ENCODE measurements at regions not wholly inside any gene's neighbourhood (a gene's known extent, or its start where the extent isn't known, plus 50 kb on each side); places are given as distances from the start of the nearest gene placed in this dataset.

GRCh38 chr6:18564775-18565174 lies 177.6 kb downstream of the RNF144B start:
- Histone ChIP-seq H3K79me2 (ENCODE audit: control insufficient read depth, insufficient read depth, low read length) (no peaks in the 10 kb centered on the region), H3K4me1 (ENCODE audit: control insufficient read depth, extremely low read depth, insufficient read depth, low read length) (no peaks in the 10 kb centered on the region), H3K36me3 (ENCODE audit: control insufficient read depth in 2 of 2, extremely low read depth in 1 of 2, insufficient read depth in 2 of 2, low read length in 2 of 2) (no peaks in the 10 kb centered on the region), H2AFZ (ENCODE audit: low read depth, low read length) (no peak overlapping the region), H3K4me3 (replicated peaks in 1 of 3; ENCODE audit: insufficient read depth in 1 of 3, low read depth in 1 of 3, low read length in 3 of 3) (no peak overlapping the region), H3K27me3 (ENCODE audit: control insufficient read depth in 2 of 2, insufficient read depth in 2 of 2, low read length in 2 of 2) (peaks cover 0 to 3% of the 10 kb centered on the region in 2 experiments), H4K20me1 (replicated peaks; ENCODE audit: control insufficient read depth, extremely low read depth, insufficient read depth, low read length) (no peaks in the 10 kb centered on the region), H3K9me3 (replicated peaks; ENCODE audit: control insufficient read depth, insufficient read depth, low read length) (no peaks in the 10 kb centered on the region), H3K9ac (replicated peaks; ENCODE audit: extremely low read depth, insufficient read depth, low read length) (no peak overlapping the region), H3K4me2 (ENCODE audit: insufficient read depth, low read length) (no peak overlapping the region), H3K27ac (ENCODE audit: insufficient read depth, low read depth, low read length) (no peak overlapping the region), H3K9me1 (replicated peaks; ENCODE audit: control insufficient read depth, extremely low read depth, insufficient read depth, low read length) (no peaks in the 10 kb centered on the region)
- dilution Hi-C loops (cut with MboI; ENCODE audit: extremely low pct_ligation_motif_present, low sequenced_read_pairs) (no loop called here), intact Hi-C loops (cut with micrococcal nuclease) (no loop called here)
- FAIRE-seq (no peak), DNase-seq (ENCODE audit: low read depth, low spot score) (no peak)
- TF ChIP-seq JUN (IDR thresholded peaks at IDR 0.05; ENCODE audit: borderline replicate concordance, insufficient read depth, insufficient read length, low read depth) = no peak
- TF ChIP-seq CTCF (IDR thresholded peaks at IDR 0.05; ENCODE audit: extremely low read depth in 1 of 2, insufficient read depth in 1 of 2, low read depth in 1 of 2, low read length in 2 of 2) = no peak
- TF ChIP-seq POLR2A (IDR thresholded peaks at IDR 0.05; ENCODE audit: low read depth, low read length) = no peak
- no peak for TF ChIP-seq MYC (IDR thresholded peaks at IDR 0.05; ENCODE audit: low read depth, low read length)
- TF ChIP-seq FOS (IDR thresholded peaks at IDR 0.05; ENCODE audit: borderline replicate concordance, insufficient read depth, low read length) = no peak
- TF ChIP-seq EZH2 (IDR thresholded peaks at IDR 0.05; ENCODE audit: borderline replicate concordance, low read depth, low read length, severe bottlenecking) = no peak
- TF ChIP-seq GATA2 (IDR thresholded peaks at IDR 0.05; ENCODE audit: insufficient read depth, insufficient read length, low read depth, low read length) = no peak
- no peak for TF ChIP-seq POLR2AphosphoS5 (IDR thresholded peaks at IDR 0.05; ENCODE audit: insufficient read depth, low read depth, low read length)
- no peak for TF ChIP-seq MAX (IDR thresholded peaks at IDR 0.05; ENCODE audit: insufficient read depth, insufficient read length)
- ChIA-PET CTCF (no interaction called here), POLR2A (no interaction called here)
- BruUV-seq (replicated peaks) = no TSS peak

Measured in endothelial cell of umbilical vein (primary cell).